ENCODE measurements at regions not wholly inside any gene's neighbourhood (a gene's known extent, or its start where the extent isn't known, plus 50 kb on each side); places are given as distances from the start of the nearest gene placed in this dataset.

DNA sequence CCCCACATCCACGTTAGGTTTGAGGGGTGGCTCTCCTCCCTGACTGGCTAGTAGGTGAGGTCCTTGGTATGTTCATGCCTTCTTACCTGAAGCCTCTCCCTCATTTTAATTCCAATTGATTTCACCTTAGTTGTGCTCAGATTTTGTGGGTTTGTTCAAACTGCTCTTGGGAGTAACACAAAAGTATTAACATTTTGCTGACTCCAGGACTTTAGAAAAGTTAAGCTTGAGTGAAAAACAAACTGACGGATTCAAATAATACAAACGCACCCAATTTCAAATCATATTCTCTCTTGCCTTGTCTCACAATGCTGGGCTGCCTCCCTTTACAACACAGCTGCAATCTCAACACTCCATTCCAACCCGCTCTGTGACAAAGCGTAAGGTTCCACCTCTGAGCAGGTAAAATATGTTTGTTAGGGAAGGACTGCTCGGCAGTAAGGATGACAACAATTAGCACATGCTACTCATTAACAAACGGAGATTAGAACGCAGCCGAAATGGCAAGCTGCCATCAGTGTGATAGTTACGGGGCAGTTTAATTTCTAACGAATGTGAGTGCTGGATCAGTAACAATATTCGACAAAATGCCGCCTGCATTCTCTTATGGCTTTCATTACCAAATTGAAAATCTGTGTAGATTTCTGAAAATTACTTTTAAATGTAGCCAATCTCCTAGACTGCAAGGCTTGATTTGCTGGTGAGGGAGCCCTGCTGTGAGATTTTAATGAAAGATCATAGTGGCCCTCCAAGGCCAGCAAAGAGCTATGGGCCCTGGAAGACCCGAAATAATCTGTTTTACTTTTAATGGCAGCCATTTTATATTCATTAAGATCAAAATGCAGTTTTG lies 730.6 kb upstream of the FANCL start:
- no peak for TF ChIP-seq EZH2 (IDR thresholded peaks at IDR 0.05; ENCODE audit: borderline replicate concordance, insufficient read depth, low read depth, low read length, poor library complexity, severe bottlenecking)
- TF ChIP-seq, protein P1, sequence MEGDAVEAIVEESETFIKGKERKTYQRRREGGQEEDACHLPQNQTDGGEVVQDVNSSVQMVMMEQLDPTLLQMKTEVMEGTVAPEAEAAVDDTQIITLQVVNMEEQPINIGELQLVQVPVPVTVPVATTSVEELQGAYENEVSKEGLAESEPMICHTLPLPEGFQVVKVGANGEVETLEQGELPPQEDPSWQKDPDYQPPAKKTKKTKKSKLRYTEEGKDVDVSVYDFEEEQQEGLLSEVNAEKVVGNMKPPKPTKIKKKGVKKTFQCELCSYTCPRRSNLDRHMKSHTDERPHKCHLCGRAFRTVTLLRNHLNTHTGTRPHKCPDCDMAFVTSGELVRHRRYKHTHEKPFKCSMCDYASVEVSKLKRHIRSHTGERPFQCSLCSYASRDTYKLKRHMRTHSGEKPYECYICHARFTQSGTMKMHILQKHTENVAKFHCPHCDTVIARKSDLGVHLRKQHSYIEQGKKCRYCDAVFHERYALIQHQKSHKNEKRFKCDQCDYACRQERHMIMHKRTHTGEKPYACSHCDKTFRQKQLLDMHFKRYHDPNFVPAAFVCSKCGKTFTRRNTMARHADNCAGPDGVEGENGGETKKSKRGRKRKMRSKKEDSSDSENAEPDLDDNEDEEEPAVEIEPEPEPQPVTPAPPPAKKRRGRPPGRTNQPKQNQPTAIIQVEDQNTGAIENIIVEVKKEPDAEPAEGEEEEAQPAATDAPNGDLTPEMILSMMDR (IDR thresholded peaks at IDR 0.05), result no peak
